T1000 (cell line): ENCODE measurements at regions not wholly inside any gene's neighbourhood (a gene's known extent, or its start where the extent isn't known, plus 50 kb on each side); places are given as distances from the start of the nearest gene placed in this dataset.
"Not testable (repeated sequence)": the region's sequence is repeated elsewhere in the genome, so short reads cannot be mapped to it uniquely, and the experiment has no call there.

Experiments
- DNase-seq: peaks from one replicate; lab custom pipeline; 2025; ENCODE audit warnings: mixed read lengths; lab: John Stamatoyannopoulos, UW

DNA sequence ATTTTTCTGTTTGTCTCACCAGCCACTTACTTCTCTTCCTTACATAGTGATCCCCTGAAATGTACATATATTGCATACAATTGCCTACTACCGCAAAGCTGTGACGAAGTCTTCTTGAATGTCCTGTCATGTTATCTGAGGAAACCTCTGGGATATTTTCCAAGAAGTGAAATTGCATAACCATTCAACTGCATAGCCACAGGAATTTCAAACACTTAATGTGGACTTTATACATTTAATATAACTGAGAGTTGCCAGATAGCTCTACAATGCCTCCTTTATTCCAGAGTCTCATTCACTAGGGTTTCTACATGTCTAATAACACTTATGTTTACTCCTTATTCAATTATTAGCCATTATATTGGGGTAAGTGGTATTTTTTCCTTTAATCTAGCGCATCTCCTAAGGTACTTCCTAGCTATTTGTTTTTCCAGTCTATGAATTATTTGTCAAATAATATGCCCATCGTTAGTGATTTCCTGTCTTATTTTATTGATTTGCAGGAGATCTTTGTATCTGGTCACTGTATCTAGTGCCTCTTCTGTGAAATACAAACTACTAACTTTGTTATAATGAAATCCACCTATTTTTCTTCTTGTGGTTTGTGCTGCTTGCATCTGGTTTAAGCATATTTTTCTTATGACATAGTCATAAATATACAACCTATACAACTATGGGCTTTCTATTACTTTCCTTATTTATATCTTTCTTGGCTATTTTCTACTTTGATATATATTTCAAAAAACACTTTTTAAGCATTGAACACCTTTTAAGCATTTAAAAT, 69.2 kb upstream of the GRID2 start:
- no peak for DNase-seq

DNA sequence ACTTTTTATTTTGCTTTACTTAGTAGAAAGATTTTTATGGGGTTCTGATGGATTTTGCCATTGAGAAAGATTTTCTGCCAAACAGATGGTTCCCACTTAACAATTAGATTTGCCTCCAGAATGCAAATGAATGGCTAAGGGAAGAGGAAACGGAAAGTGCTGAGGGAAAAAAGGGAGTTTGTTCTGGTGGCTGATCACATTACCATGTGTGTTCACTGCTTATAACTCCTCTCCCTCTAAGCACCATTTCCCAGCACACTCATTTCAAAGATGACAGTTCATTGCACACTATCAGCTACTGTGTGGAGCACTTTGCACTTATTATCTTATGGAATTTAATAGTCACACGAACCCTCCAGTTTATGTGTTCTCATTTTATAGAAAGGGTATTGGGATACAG, 68.0 kb upstream of the GRID2 start:
- no peak for DNase-seq

DNA sequence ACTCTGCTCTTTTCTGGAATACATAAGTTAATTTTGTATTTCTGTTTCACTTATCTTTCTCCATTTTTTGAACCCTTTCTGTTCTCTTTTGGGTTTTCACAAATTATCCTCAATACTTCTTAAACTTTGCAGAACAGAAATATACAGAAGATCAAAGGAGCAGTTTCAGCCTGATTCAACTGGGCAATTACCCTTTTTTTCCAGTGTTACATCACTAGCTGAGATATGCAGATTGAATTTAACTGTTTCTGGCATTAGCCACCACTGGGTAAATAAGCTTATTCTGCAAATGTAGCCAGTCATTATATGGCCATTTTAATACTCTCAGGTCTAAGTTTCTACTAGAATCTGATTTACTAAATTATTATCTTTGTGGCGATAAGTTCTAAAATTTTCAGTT, 66.9 kb upstream of the GRID2 start:
- DNase-seq = no peak

DNA sequence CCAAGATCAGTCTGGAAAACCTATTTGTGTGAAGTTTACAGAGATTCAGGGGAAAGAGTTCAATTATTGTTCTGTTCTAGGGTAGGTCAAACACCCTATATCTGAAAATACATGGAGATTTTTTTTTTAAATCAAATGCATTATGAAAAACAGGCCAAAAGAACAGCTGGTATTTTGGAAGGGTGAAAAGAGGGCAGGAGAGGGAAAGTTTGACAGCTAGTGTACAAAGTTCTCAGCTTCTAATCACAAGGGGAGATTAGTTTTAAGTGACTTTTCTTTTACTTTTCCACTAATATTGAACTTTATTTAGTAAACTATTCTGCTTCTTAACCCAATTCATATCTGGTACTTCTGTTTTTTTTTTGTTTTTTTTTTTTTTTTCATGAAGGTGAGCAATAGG, 66.2 kb upstream of the GRID2 start:
- no peak for DNase-seq

DNA sequence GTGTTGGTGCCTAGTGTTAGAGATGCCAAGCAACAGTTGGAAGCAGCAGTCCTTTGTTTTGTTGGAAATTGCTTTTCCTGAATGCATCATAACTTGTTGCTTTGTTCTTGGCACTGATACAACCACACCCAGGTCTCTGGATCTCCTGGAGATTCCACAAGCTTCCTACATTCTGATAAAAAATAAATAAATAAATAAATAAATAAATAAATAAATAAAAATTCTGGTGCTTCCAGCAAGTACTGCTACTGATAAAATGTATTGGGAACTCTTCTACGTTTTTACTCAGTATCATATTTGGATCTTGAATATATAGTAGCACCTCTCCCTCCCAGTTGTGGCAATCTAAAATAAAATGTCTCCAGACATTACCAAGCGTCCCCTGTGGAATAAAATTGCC, 62.7 kb upstream of the GRID2 start:
- DNase-seq = no peak

DNA sequence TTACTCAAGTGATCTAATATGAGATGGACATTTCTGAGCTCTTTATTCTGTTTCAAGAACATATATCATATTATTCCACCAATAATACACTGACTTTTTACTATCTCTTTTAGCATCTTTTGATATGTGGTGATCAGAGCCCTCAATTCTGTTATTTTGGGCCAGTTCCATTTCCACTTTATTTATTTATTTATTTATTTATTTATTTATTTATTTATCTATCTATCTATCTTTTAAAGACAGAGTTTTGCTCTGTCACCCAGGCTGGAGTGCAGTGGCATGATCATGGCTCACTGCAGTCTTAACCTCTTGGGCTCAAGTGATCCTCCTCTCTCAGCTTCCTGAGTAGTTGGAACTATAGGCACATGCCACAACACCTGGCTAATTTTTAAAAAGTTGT, 57.4 kb upstream of the GRID2 start:
- DNase-seq = no peak

DNA sequence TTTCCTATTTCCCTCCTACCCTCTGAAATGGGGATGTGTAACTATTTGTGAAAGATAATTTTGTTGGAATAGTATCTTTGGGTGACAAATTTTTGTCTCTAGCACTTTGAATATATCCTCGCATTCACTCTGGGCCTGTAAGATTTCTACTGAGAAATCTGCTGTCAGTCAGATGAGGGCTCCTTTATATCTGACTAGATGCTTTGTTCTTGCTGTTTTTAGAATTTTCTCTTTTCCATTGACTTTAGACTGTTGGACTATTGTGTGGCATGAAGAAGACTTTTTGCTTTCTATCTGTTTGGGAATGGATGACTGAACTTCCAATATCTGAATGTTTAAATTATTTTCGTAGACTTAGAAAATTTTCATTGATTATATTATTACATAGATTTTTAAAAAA, 54.2 kb upstream of the GRID2 start:
- no peak for DNase-seq

DNA sequence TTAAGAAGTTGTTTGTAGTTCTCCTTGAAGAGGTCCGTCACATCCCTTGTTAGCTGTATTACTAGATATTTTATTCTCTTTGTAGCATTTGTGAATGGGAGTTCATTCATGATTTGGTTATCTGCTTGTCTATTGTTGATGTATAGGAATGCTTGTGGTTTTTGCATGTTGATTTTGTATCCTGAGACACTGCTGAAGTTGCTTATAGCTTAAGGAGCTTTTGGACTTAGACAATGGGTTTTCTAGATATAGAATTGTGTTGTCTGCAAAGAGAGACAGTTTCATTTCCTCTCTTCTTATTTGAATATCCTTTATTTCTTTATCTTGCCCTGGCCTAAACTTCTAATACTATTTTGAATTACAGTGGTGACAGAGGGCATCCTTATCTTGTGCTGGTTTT, 52.1 kb upstream of the GRID2 start:
- DNase-seq = no peak

DNA sequence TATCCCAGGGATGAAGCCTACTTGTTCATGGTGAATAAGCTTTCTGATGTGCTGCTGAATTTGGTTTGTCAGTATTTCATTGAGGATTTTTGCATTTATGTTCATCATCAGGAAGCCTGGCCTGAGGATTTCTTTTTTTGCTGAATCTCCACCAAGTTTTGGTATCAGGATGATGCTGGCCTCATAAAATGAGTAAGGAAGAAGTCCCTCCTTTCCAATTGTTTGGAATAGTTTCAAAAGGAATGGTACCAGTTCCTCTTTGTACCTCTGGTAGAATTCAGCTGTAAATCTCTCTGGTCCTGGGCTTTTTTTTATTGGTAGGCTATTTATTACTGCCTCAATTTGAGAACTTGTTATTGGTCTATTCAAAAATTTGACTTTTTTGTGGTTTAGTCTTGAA, 51.4 kb upstream of the GRID2 start:
- DNase-seq = not testable (repeated sequence)

DNA sequence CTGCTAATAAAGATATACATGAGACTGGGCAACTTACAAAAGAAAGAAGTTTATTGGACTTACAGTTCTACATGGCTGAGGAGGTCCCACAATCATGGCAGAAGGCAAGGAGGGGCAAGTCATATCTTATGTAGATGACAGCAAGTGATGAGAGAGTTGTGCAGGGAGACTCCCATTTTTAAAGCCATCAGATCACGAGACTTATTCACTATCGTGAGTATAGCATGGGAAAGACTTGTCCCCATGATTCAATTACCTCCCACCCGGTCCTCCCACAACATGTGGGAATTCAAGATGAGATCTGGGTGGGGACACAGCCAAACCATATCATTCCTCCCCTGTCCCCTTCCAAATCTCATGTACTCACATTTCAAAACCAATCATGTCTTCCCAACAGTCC, 50.9 kb upstream of the GRID2 start:
- DNase-seq = no peak

DNA sequence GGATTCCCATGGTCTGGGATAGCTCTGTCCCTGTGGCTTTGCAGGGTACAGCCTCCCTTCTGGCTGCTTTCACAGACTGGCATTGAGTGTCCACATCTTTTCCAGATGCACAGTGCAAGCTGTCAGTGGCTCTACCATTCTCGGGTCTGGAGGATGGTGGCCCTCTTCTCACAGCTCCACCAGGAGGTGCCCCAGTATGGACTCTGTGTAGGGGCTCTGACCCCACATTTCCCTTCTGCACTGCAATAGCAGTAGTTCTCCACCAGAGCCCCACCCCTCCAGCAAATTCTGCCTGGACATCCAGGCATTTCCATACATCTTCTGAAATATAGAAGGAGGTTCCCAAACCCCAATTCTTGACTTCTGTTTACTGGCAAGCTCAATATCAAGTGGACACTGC, 50.2 kb upstream of the GRID2 start:
- DNase-seq = no peak
